H1 (cell line): ENCODE measurements at regions not wholly inside any gene's neighbourhood (a gene's known extent, or its start where the extent isn't known, plus 50 kb on each side); places are given as distances from the start of the nearest gene placed in this dataset.

Source experiments
- POLR2A ChIP-seq, 2 experiments: IDR thresholded peaks; 1 replicate in 1 of 2; 2 replicates in 1 of 2; pipeline ENCODE4 v1.6.1; 2011; ENCODE audit warnings: low read depth in 2 of 2, low read length in 2 of 2, mild to moderate bottlenecking in 2 of 2; ENCODE audit errors: control extremely low read depth in 1 of 2
- POLR2AphosphoS5 ChIP-seq: IDR thresholded peaks from 2 replicates; pipeline ENCODE4 v1.6.1; 2011; ENCODE audit warnings: low read depth, low read length
- RXRA ChIP-seq: IDR thresholded peaks from 2 replicates; pipeline ENCODE4 v1.6.1; 2011; ENCODE audit warnings: low read depth, mild to moderate bottlenecking, low read length, moderate library complexity; ENCODE audit not compliant: insufficient read depth
- TF ChIP-seq, protein P1 (sequence below), 3 experiments: IDR thresholded peaks; 1 replicate in 2 of 3; 2 replicates in 1 of 3; pipeline versions ENCODE4 v1.5.1 to v1.6.1; 2011; ENCODE audit warnings: low read length in 3 of 3, mild to moderate bottlenecking in 3 of 3, inconsistent platforms in 2 of 3, low read depth in 1 of 3, moderate library complexity in 1 of 3; ENCODE audit not compliant: insufficient read depth in 1 of 3; ENCODE audit errors: control extremely low read depth in 1 of 3

- TF ChIP-seq RXRA (no peak), POLR2AphosphoS5 (no peak), POLR2A (IDR thresholded peaks at IDR 0.05; ENCODE audit: control extremely low read depth in 1 of 2, low read depth in 2 of 2, low read length in 2 of 2) (no peak)
- TF ChIP-seq, protein P1, sequence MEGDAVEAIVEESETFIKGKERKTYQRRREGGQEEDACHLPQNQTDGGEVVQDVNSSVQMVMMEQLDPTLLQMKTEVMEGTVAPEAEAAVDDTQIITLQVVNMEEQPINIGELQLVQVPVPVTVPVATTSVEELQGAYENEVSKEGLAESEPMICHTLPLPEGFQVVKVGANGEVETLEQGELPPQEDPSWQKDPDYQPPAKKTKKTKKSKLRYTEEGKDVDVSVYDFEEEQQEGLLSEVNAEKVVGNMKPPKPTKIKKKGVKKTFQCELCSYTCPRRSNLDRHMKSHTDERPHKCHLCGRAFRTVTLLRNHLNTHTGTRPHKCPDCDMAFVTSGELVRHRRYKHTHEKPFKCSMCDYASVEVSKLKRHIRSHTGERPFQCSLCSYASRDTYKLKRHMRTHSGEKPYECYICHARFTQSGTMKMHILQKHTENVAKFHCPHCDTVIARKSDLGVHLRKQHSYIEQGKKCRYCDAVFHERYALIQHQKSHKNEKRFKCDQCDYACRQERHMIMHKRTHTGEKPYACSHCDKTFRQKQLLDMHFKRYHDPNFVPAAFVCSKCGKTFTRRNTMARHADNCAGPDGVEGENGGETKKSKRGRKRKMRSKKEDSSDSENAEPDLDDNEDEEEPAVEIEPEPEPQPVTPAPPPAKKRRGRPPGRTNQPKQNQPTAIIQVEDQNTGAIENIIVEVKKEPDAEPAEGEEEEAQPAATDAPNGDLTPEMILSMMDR (IDR thresholded peaks at IDR 0.05; ENCODE audit: control extremely low read depth in 1 of 3, insufficient read depth in 1 of 3, low read depth in 1 of 3, low read length in 3 of 3), result no peak
These were observed 182.5 kb upstream of the RASSF8 start for GRCh38 chr12:25775968-25776367.
